MM.1S (cell line): ENCODE measurements at regions not wholly inside any gene's neighbourhood (a gene's known extent, or its start where the extent isn't known, plus 50 kb on each side); places are given as distances from the start of the nearest gene placed in this dataset.
"Not testable (repeated sequence)": the region's sequence is repeated elsewhere in the genome, so short reads cannot be mapped to it uniquely, and the experiment has no call there.

Experiments
- EZH2 ChIP-seq: fragments of 300-600 bp; sonication (generic); optimal IDR thresholded peaks from 2 replicates; pipeline ENCODE3; 2017; ENCODE audit warnings: low read depth, mild to moderate bottlenecking, antibody characterized with exemption, low read length, mixed read lengths
- EZH2phosphoT487 ChIP-seq: fragments of 300-600 bp; sonication (generic); IDR thresholded peaks from 2 replicates; pipeline ENCODE4 v1.6.1; 2018; ENCODE audit warnings: antibody characterized with exemption, low read length
- TF ChIP-seq, protein P1 (sequence below): fragments of 300-600 bp; sonication (generic); IDR thresholded peaks from 2 replicates; pipeline ENCODE4 v1.5.1; 2016; ENCODE audit warnings: antibody characterized with exemption, low read length, mixed read lengths

GRCh38 chr2:89840175-89840574 lies 1148.7 kb downstream of the RPIA start:
- TF ChIP-seq, protein P1, sequence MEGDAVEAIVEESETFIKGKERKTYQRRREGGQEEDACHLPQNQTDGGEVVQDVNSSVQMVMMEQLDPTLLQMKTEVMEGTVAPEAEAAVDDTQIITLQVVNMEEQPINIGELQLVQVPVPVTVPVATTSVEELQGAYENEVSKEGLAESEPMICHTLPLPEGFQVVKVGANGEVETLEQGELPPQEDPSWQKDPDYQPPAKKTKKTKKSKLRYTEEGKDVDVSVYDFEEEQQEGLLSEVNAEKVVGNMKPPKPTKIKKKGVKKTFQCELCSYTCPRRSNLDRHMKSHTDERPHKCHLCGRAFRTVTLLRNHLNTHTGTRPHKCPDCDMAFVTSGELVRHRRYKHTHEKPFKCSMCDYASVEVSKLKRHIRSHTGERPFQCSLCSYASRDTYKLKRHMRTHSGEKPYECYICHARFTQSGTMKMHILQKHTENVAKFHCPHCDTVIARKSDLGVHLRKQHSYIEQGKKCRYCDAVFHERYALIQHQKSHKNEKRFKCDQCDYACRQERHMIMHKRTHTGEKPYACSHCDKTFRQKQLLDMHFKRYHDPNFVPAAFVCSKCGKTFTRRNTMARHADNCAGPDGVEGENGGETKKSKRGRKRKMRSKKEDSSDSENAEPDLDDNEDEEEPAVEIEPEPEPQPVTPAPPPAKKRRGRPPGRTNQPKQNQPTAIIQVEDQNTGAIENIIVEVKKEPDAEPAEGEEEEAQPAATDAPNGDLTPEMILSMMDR = not testable (repeated sequence)
- not testable (repeated sequence) for TF ChIP-seq EZH2, EZH2phosphoT487
